ENCODE measurements at regions not wholly inside any gene's neighbourhood (a gene's known extent, or its start where the extent isn't known, plus 50 kb on each side); places are given as distances from the start of the nearest gene placed in this dataset.

DNA sequence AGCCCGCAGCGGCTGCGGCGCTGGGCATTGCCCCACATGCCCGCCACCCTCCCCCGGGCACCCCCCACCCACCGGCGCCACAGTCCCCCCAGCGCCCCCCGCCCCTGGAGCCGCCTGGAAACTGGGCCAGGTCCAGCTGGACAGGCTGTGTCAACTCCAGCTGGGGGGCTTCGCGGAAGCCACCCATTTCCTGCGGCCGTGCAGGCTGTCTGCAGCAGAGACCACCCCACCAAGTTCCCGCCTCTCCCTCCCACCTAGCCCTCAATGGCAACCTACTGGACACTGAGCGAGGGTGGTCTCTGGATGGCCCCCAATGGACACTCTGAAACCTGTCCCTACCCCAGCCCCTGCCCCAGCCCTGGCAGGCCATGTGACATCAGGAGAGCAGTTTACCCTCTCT lies 62.8 kb upstream of the GATA2 start:
- TF ChIP-seq POLR2A (IDR thresholded peaks at IDR 0.05) = no peak
- peak in 1 of 2 donors; percentile 1 for TF ChIP-seq POLR2AphosphoS5 (IDR thresholded peaks at IDR 0.05; ENCODE audit: insufficient read depth in 1 of 2, low read depth in 1 of 2)
- TF ChIP-seq, protein P1, sequence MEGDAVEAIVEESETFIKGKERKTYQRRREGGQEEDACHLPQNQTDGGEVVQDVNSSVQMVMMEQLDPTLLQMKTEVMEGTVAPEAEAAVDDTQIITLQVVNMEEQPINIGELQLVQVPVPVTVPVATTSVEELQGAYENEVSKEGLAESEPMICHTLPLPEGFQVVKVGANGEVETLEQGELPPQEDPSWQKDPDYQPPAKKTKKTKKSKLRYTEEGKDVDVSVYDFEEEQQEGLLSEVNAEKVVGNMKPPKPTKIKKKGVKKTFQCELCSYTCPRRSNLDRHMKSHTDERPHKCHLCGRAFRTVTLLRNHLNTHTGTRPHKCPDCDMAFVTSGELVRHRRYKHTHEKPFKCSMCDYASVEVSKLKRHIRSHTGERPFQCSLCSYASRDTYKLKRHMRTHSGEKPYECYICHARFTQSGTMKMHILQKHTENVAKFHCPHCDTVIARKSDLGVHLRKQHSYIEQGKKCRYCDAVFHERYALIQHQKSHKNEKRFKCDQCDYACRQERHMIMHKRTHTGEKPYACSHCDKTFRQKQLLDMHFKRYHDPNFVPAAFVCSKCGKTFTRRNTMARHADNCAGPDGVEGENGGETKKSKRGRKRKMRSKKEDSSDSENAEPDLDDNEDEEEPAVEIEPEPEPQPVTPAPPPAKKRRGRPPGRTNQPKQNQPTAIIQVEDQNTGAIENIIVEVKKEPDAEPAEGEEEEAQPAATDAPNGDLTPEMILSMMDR (IDR thresholded peaks at IDR 0.05) = no peak
